Chondrocyte (in vitro differentiated cells): ENCODE measurements at regions not wholly inside any gene's neighbourhood (a gene's known extent, or its start where the extent isn't known, plus 50 kb on each side); places are given as distances from the start of the nearest gene placed in this dataset.

Experiments
- DNase-seq: peaks from one replicate; pipeline ENCODE4 v3.0.0; 2021; ENCODE audit warnings: mixed read lengths, low spot score
- H3K27ac Mint-ChIP-seq: one replicate; pipeline ENCODE4 v1.8.0; 2021; ENCODE audit warnings: mild to moderate bottlenecking, moderate library complexity, mixed read lengths; ENCODE audit not compliant: unreplicated experiment
- H3K27me3 Mint-ChIP-seq: 2 replicates; pipeline ENCODE4 v1.8.0; 2021; ENCODE audit warnings: low read depth, mixed read lengths
- H3K36me3 Mint-ChIP-seq: 2 replicates; pipeline ENCODE4 v1.8.0; 2021; ENCODE audit warnings: low read depth, mixed read lengths
- H3K4me1 Mint-ChIP-seq: 2 replicates; pipeline ENCODE4 v1.8.0; 2021; ENCODE audit warnings: low read depth, mild to moderate bottlenecking, mixed read lengths
- H3K4me3 Mint-ChIP-seq: one replicate; pipeline ENCODE4 v1.8.0; 2021; ENCODE audit warnings: mild to moderate bottlenecking, moderate library complexity, mixed read lengths; ENCODE audit not compliant: unreplicated experiment
- H3K9me3 Mint-ChIP-seq: 2 replicates; pipeline ENCODE4 v1.8.0; 2021; ENCODE audit warnings: low read depth, mixed read lengths
- CTCF ChIP-seq: fragments of 200-600 bp; sonication (generic); IDR thresholded peaks from 2 replicates; pipeline ENCODE4 v1.5.0; 2021; ENCODE audit warnings: antibody characterized with exemption, mild to moderate bottlenecking, moderate library complexity

DNA sequence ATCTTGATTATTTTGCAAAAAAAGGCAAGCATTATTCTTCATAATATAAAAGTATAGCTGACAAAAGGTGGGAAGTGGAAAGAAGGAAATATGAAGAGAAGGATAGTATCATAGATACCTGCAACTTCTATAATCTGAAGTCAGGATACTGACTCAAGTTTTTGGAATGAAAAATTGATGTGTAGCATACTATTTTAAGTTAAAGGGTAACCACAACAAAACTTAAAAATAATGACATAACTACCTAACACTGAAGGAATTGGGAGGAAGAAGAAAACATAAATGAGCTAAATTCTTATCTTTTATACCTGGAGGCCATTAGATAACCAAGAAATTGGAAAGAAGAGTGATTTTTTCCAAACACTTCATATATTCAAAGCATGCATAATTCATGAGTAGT is 51.8 kb upstream of the TLE1 start:
- H3K27ac Mint-ChIP-seq = no peak overlapping the region
- H3K9me3 Mint-ChIP-seq = peaks cover 13% of the 10 kb centered on the region
- H3K27me3 Mint-ChIP-seq = no peaks in the 10 kb centered on the region
- H3K4me3 Mint-ChIP-seq = no peak overlapping the region
- peaks cover 11% of the 10 kb centered on the region for H3K4me1 Mint-ChIP-seq
- peaks cover 4% of the 10 kb centered on the region for H3K36me3 Mint-ChIP-seq
- DNase-seq = no peak
- TF ChIP-seq CTCF = no peak

GRCh38 chr9:81748091-81748490 is 58.7 kb upstream of the TLE1 start:
- H3K36me3 Mint-ChIP-seq = peaks cover 2% of the 10 kb centered on the region
- peaks cover 7% of the 10 kb centered on the region for H3K9me3 Mint-ChIP-seq
- no peak for TF ChIP-seq CTCF
- no peaks in the 10 kb centered on the region for H3K27me3 Mint-ChIP-seq
- no peak for DNase-seq
- H3K27ac Mint-ChIP-seq = no peak overlapping the region
- no peak overlapping the region for H3K4me3 Mint-ChIP-seq
- H3K4me1 Mint-ChIP-seq = no peaks in the 10 kb centered on the region

- peaks cover 2% of the 10 kb centered on the region for H3K27me3 Mint-ChIP-seq
- DNase-seq = no peak
- no peaks in the 10 kb centered on the region for H3K36me3 Mint-ChIP-seq
- no peak for TF ChIP-seq CTCF
- H3K4me1 Mint-ChIP-seq = peaks cover 5% of the 10 kb centered on the region
- H3K9me3 Mint-ChIP-seq = no peaks in the 10 kb centered on the region
- no peak overlapping the region for H3K27ac Mint-ChIP-seq
- no peak overlapping the region for H3K4me3 Mint-ChIP-seq
These were observed 64.1 kb upstream of the TLE1 start for GRCh38 chr9:81753436-81753835.

GRCh38 chr9:81754245-81754644 is 64.9 kb upstream of the TLE1 start:
- Mint-ChIP-seq H3K4me3 (no peak overlapping the region), H3K27ac (no peak overlapping the region), H3K9me3 (no peaks in the 10 kb centered on the region), H3K27me3 (peaks cover 2% of the 10 kb centered on the region), H3K36me3 (no peaks in the 10 kb centered on the region), H3K4me1 (peaks cover 7% of the 10 kb centered on the region)
- no peak for TF ChIP-seq CTCF
- DNase-seq = no peak

DNA sequence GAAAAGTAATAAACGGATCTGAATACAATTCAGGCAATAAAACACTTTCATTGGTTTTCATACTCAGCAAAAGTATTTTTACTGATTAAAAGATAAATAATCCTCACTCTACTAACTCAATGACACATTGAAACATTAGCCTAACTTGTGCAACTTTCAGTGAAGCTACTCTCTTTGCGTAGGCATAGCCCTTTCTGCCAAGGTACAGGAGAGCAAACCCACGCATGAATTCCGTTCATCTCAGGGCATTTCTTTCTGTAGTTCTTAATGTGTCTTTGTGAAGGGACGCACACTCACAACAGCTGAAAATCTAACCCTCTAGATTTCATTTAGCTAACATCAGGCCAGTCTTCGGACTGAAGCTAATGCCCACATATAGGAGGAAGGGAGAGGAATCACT is 66.4 kb upstream of the TLE1 start:
- no peak for TF ChIP-seq CTCF
- peaks cover 16% of the 10 kb centered on the region for H3K4me1 Mint-ChIP-seq
- no peak overlapping the region for H3K4me3 Mint-ChIP-seq
- H3K27ac Mint-ChIP-seq = no peak overlapping the region
- DNase-seq = no peak
- H3K27me3 Mint-ChIP-seq = peaks cover 2% of the 10 kb centered on the region
- H3K36me3 Mint-ChIP-seq = no peaks in the 10 kb centered on the region
- H3K9me3 Mint-ChIP-seq = no peaks in the 10 kb centered on the region
